GM12873 (cell line): ENCODE measurements at regions not wholly inside any gene's neighbourhood (a gene's known extent, or its start where the extent isn't known, plus 50 kb on each side); places are given as distances from the start of the nearest gene placed in this dataset.

Source experiments
- TF ChIP-seq, protein P1 (sequence below): IDR thresholded peaks from 2 replicates; pipeline ENCODE4 v1.5.1; 2012; ENCODE audit warnings: low read depth, mild to moderate bottlenecking, moderate library complexity, low read length, control low read depth; ENCODE audit not compliant: insufficient read depth; ENCODE audit errors: missing control alignments

DNA sequence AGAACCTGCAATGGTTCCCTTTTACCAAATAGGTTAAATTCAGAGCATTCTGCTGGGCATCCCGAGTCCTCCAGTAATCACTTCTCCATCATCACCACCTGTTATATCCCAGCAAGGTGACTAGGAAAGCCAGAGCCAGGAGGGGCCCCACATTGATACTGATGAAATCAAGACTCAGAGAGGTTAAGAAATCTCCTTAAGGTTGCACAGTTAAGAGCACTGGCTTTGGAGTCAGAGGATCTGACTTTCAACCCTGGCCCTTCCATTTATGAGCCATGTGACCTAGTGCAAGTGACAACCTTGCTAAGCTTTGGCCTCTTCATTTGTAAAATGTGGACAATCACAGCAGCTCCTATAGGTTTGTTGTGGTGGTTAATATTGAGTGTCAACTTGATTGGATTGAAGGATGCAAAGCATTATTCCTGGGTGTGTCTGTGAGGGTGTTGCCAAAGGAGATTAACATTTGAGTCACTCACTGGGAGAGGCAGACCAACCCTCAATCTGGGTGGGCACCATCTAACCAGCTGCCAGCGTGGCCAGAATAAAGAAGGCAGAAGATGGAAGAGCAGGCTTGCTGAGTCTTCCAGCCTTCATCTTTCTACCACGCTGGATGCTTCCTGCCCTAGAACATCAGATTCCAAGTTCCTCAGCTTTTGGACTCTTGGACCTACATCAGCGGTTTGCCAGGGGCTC, 194.2 kb upstream of the ASIC2 start:
- TF ChIP-seq, protein P1, sequence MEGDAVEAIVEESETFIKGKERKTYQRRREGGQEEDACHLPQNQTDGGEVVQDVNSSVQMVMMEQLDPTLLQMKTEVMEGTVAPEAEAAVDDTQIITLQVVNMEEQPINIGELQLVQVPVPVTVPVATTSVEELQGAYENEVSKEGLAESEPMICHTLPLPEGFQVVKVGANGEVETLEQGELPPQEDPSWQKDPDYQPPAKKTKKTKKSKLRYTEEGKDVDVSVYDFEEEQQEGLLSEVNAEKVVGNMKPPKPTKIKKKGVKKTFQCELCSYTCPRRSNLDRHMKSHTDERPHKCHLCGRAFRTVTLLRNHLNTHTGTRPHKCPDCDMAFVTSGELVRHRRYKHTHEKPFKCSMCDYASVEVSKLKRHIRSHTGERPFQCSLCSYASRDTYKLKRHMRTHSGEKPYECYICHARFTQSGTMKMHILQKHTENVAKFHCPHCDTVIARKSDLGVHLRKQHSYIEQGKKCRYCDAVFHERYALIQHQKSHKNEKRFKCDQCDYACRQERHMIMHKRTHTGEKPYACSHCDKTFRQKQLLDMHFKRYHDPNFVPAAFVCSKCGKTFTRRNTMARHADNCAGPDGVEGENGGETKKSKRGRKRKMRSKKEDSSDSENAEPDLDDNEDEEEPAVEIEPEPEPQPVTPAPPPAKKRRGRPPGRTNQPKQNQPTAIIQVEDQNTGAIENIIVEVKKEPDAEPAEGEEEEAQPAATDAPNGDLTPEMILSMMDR: no peak

DNA sequence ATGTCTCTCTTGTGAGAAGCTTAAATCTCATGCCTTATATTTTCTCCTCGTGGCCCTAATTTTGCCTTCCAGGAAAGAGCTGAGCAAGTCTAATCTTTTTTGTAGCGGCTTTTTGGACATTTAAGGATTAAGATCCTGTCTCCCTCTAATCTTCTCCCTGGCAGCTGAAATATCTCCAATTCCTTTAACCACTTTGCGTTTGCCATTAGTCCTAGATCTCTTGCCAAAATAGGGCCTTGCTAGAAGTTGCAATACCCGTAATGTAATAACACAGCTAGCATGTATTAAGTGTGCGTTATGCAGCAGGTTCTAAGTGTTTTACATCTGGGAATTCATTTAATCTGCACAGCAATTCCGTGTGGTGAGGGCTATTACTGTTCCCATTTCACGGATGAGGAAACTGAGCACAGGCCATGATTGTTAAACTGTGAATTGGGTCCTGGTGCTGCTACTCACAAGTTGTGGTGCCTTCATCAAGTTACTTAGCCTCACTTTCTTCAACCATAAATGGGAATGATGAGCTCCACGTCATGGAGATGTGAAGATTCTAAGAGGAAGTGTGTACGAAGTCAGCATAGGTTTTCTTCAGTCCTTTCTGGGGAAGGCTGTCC, 198.9 kb upstream of the ASIC2 start:
- TF ChIP-seq, protein P1: no peak

DNA sequence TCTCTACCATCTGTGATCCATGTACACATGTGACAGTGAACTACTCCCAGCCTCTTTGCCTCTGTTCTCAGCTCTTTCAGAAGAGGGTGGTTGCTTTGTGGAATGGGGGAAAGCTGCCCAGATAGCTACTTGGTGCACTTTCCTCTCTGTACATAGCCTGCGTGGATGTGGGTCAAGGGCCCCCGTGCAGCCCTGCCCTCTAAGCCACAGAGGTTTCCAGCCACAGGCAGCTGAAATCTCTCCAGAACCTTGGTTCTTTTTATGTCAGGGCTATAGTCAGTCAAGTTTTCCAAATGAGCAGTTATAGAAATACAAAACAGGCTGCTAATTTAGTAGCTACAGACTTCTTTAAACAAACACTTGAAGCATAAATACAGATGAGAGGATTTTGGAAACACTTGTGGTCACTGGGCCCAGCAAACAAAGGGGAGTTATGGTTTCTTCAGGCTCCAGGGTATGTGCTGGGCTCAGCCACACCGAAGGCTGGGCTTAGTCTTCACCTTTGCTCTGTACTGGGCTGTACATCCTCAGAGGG, 199.7 kb upstream of the ASIC2 start:
- TF ChIP-seq, protein P1: no peak

DNA sequence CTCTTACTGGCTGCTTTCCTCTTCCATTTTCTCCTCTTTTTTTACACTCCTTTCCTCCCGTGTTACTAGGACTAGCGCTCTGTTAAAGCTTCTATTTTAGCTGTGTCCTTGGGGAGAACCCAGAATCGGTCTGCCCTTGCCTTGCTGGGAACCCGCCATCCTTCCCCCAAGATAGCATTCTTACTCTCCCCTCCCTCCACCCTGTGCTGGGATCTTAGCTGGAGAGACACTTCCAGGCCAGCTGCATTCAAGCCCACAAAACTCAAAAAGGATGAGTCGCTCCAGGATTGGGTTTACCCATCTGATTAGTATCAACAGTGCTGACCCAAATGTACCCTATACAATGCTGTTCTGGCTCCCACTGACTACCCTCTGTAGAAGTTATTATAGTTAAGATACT, 200.5 kb upstream of the ASIC2 start:
- TF ChIP-seq, protein P1: no peak

DNA sequence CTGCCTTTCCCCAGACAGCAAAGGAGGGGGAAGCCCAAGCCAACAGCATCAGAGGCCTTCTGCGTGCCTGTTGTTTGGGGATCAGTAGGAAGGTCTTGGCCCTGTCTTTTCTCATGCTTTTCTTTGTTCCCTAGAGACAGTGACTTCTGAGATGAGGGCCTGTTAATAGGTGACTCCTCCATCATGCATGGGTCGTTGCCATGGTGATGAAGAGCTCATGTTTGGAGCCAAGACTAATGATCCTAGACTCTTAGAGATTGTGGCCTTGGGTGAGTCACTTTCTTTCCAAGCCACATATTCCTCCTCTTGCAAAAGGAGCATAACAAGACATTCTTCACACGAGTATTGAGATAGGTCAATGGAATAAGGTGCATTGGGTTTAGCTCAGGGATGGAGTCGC, 201.1 kb upstream of the ASIC2 start:
- TF ChIP-seq, protein P1: no peak

DNA sequence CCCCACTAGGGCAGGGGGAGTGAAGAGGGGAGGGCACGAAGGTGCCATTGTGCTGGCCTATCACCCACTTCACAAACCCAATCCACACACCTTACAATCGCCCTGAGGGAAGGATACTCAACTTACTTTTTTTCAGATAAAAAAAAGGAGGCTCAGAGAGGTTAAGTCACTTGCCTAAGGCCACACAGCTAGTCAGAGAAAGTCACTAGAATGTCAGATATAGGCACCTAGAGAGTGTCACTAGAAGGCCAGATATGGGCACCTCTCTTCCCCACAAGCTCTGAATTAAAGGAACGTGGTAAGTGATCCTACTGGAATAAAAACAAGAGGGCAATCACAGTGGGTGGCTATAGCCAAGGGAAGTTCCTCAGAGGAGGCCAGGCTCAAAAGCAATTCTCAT, 204.5 kb upstream of the ASIC2 start:
- TF ChIP-seq, protein P1: no peak

DNA sequence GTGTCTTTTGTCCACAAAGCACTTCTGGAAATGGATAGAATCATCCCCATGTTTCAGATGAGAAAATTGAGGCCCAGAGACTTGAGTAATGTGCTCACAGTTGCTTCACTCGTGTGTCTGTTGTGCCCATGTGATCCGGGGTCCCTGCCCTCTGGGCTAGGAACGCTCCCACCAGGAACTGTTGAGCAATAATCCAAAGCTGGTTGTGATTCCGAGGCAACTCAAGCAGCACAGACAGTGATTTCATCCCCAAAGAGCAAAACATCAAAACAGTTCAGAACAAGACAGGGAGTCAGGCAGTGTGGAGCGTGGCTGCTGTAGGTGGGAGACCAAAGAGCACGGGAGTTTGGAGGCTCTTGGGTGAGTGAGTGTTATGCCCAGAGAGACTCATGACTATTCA, 205.0 kb upstream of the ASIC2 start:
- TF ChIP-seq, protein P1: no peak
